ENCODE measurements at regions not wholly inside any gene's neighbourhood (a gene's known extent, or its start where the extent isn't known, plus 50 kb on each side); places are given as distances from the start of the nearest gene placed in this dataset.
A peak's percentile ranks its signal among the peaks of the same experiment; 100 is the strongest.

DNA sequence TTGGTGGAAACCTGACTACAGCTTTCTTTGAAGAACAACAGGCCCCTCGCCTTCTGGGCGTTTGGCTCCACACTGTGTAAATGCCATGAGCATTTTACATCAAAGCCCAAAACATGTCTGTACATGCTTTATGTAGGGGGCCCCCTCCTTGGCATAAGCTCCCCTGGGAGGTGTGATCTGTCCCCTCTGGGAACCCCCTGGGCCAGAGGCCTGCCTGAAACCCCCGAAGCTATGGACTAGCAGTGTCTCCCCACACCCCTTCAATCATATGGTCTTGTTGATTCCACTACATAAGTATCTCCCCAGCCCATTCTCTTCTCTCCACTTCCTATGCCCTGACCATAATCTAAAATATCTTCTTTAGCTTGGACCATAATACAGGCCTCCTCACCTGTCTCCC, 241.5 kb downstream of the C1orf94 start:
- H3K27me3 Mint-ChIP-seq, result peaks cover 56% of the 10 kb centered on the region
- H3K36me3 Mint-ChIP-seq (ENCODE audit: insufficient read depth), result no peaks in the 10 kb centered on the region
- H3K4me3 Mint-ChIP-seq (ENCODE audit: low read depth), result no peak overlapping the region
- TF ChIP-seq, protein P1, sequence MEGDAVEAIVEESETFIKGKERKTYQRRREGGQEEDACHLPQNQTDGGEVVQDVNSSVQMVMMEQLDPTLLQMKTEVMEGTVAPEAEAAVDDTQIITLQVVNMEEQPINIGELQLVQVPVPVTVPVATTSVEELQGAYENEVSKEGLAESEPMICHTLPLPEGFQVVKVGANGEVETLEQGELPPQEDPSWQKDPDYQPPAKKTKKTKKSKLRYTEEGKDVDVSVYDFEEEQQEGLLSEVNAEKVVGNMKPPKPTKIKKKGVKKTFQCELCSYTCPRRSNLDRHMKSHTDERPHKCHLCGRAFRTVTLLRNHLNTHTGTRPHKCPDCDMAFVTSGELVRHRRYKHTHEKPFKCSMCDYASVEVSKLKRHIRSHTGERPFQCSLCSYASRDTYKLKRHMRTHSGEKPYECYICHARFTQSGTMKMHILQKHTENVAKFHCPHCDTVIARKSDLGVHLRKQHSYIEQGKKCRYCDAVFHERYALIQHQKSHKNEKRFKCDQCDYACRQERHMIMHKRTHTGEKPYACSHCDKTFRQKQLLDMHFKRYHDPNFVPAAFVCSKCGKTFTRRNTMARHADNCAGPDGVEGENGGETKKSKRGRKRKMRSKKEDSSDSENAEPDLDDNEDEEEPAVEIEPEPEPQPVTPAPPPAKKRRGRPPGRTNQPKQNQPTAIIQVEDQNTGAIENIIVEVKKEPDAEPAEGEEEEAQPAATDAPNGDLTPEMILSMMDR (IDR thresholded peaks at IDR 0.05; ENCODE audit: unreplicated experiment), result no peak
- H3K4me1 Mint-ChIP-seq (ENCODE audit: low read depth), result peaks cover 2% of the 10 kb centered on the region
- DNase-seq (ENCODE audit: low spot score, unreplicated experiment), result no peak
- no peak overlapping the region for H3K27ac Mint-ChIP-seq
- no peaks in the 10 kb centered on the region for H3K9me3 Mint-ChIP-seq (ENCODE audit: low read depth)

DNA sequence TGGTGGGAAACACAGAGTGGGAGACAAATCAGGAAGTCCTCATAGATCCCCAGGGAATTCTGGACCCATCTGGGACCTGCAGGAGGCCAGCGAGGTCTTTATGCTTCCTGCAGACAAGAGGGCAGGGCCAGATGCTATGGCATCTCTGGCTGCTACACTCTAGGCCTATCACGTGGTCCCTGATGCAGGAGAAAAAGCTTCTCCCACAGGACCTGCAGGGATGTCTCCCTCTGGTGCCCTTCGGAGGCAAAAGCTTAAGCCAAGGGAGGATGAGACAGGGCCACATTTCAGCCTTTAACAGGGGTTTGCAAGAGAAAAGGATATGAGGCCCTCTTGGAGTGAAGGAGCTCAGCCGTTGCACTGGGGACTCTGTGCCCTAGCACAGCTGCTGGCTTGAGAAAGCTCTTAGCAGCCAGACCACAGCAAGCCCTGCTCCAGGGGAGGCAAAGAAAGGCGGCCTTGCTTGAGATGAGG, 243.0 kb downstream of the C1orf94 start:
- TF ChIP-seq, protein P1 (IDR thresholded peaks at IDR 0.05; ENCODE audit: unreplicated experiment), result peak; percentile 15
- Mint-ChIP-seq H3K27me3 (peaks cover 66% of the 10 kb centered on the region), H3K4me1 (ENCODE audit: low read depth) (no peaks in the 10 kb centered on the region), H3K27ac (no peak overlapping the region), H3K4me3 (ENCODE audit: low read depth) (no peak overlapping the region), H3K9me3 (ENCODE audit: low read depth) (no peaks in the 10 kb centered on the region), H3K36me3 (ENCODE audit: insufficient read depth) (no peaks in the 10 kb centered on the region)
- no peak for DNase-seq (ENCODE audit: low spot score, unreplicated experiment)

DNA sequence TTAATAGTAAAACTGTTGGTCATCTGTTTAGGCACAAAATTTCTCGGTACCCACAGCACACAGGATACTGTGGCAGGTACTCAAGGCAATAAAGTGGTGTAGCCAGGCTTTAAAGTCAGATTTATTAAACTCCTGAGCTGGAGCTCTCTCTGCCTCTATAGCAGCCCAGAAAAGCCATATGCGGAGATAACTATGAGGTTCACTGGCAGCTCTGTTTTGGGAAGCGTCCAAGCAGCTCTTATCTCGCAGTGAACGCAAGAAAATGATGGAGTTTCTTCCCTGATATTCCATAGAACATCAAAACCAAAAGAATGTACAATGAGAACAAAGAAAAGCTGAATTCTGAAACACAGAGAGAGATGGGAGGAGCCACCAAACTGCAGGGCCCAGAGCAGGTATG, 248.3 kb downstream of the C1orf94 start:
- no peak for DNase-seq (ENCODE audit: low spot score, unreplicated experiment)
- Mint-ChIP-seq H3K36me3 (ENCODE audit: insufficient read depth) (no peaks in the 10 kb centered on the region), H3K4me1 (ENCODE audit: low read depth) (no peaks in the 10 kb centered on the region), H3K27ac (no peak overlapping the region), H3K4me3 (ENCODE audit: low read depth) (no peak overlapping the region), H3K27me3 (peaks cover 44% of the 10 kb centered on the region), H3K9me3 (ENCODE audit: low read depth) (no peaks in the 10 kb centered on the region)
- TF ChIP-seq, protein P1 (IDR thresholded peaks at IDR 0.05; ENCODE audit: unreplicated experiment), result no peak

DNA sequence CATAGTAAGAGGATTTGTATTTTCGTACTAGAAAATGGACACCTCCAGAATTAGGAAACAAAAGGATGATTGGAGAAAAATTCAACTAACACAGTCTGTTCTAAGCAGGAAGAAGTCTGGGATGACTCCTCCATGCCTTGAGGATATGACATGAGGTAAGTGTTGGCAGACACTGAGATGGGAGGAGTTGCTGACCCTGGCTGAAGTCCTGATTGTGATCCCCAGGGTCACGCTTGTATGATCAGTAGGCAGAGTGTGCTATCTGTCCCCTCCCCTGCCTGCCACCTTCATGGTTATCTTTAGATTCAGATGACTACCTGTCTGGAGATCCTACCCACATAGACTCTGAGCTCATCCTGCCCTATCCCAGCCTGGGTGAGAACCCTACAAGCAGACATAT, 249.1 kb downstream of the C1orf94 start:
- TF ChIP-seq, protein P1 (IDR thresholded peaks at IDR 0.05; ENCODE audit: unreplicated experiment), result no peak
- H3K27me3 Mint-ChIP-seq, result peaks cover 42% of the 10 kb centered on the region
- no peak overlapping the region for H3K27ac Mint-ChIP-seq
- DNase-seq (ENCODE audit: low spot score, unreplicated experiment), result no peak
- H3K36me3 Mint-ChIP-seq (ENCODE audit: insufficient read depth), result no peaks in the 10 kb centered on the region
- no peaks in the 10 kb centered on the region for H3K9me3 Mint-ChIP-seq (ENCODE audit: low read depth)
- peaks cover 1% of the 10 kb centered on the region for H3K4me1 Mint-ChIP-seq (ENCODE audit: low read depth)
- H3K4me3 Mint-ChIP-seq (ENCODE audit: low read depth), result no peak overlapping the region

DNA sequence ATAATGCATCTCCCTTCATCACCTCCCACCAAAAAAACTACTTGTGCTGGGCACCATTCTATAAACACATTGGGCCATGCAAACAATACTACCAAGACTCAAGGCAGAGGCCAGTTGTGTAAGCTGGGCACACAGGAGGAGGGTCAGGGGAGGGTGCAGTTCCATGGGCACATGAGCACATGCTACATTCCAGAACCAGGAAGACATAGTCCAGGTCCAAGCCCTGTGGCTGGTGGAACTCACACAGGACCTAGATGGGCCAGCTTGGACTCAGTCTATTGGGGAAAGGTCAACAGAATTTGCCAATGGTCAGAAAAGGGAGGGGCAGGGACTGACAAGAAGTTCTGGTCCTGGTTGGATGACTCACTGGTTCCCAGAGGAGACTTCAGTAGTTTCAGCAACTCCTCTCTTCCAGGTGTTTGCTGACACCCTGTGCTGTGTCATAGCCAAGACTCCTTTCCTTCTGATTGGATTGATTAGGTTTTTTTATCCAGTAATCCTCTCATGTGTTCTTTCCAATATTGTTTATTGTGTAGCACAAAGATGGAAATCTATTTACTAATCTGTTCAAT, 249.7 kb downstream of the C1orf94 start:
- H3K27ac Mint-ChIP-seq, result no peak overlapping the region
- DNase-seq (ENCODE audit: low spot score, unreplicated experiment), result no peak
- peaks cover 1% of the 10 kb centered on the region for H3K4me1 Mint-ChIP-seq (ENCODE audit: low read depth)
- no peak overlapping the region for H3K4me3 Mint-ChIP-seq (ENCODE audit: low read depth)
- H3K9me3 Mint-ChIP-seq (ENCODE audit: low read depth), result no peaks in the 10 kb centered on the region
- H3K27me3 Mint-ChIP-seq, result peaks cover 40% of the 10 kb centered on the region
- H3K36me3 Mint-ChIP-seq (ENCODE audit: insufficient read depth), result no peaks in the 10 kb centered on the region
- TF ChIP-seq, protein P1 (IDR thresholded peaks at IDR 0.05; ENCODE audit: unreplicated experiment), result no peak
